ENCODE measurements at regions not wholly inside any gene's neighbourhood (a gene's known extent, or its start where the extent isn't known, plus 50 kb on each side); places are given as distances from the start of the nearest gene placed in this dataset.

DNA sequence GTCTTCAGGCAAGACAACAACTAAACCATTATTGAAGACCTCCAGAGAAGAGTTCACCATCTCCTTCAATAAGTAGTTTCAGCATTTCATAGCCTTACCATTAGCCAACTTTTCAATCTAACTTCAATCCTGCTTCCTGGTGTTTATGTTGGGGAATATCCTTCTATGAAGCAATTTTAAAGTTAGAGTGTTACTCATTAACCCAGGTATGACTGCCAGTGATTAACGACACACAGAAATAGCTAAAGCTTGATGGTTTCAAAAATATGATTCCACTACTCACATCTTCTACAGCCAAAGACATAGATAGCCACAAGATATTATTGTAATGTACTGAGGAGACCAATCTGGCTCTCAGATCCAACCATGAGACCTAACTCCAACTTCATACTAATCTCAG lies 403.2 kb downstream of the EFNB2 start (continued):
- TF ChIP-seq, protein P1, sequence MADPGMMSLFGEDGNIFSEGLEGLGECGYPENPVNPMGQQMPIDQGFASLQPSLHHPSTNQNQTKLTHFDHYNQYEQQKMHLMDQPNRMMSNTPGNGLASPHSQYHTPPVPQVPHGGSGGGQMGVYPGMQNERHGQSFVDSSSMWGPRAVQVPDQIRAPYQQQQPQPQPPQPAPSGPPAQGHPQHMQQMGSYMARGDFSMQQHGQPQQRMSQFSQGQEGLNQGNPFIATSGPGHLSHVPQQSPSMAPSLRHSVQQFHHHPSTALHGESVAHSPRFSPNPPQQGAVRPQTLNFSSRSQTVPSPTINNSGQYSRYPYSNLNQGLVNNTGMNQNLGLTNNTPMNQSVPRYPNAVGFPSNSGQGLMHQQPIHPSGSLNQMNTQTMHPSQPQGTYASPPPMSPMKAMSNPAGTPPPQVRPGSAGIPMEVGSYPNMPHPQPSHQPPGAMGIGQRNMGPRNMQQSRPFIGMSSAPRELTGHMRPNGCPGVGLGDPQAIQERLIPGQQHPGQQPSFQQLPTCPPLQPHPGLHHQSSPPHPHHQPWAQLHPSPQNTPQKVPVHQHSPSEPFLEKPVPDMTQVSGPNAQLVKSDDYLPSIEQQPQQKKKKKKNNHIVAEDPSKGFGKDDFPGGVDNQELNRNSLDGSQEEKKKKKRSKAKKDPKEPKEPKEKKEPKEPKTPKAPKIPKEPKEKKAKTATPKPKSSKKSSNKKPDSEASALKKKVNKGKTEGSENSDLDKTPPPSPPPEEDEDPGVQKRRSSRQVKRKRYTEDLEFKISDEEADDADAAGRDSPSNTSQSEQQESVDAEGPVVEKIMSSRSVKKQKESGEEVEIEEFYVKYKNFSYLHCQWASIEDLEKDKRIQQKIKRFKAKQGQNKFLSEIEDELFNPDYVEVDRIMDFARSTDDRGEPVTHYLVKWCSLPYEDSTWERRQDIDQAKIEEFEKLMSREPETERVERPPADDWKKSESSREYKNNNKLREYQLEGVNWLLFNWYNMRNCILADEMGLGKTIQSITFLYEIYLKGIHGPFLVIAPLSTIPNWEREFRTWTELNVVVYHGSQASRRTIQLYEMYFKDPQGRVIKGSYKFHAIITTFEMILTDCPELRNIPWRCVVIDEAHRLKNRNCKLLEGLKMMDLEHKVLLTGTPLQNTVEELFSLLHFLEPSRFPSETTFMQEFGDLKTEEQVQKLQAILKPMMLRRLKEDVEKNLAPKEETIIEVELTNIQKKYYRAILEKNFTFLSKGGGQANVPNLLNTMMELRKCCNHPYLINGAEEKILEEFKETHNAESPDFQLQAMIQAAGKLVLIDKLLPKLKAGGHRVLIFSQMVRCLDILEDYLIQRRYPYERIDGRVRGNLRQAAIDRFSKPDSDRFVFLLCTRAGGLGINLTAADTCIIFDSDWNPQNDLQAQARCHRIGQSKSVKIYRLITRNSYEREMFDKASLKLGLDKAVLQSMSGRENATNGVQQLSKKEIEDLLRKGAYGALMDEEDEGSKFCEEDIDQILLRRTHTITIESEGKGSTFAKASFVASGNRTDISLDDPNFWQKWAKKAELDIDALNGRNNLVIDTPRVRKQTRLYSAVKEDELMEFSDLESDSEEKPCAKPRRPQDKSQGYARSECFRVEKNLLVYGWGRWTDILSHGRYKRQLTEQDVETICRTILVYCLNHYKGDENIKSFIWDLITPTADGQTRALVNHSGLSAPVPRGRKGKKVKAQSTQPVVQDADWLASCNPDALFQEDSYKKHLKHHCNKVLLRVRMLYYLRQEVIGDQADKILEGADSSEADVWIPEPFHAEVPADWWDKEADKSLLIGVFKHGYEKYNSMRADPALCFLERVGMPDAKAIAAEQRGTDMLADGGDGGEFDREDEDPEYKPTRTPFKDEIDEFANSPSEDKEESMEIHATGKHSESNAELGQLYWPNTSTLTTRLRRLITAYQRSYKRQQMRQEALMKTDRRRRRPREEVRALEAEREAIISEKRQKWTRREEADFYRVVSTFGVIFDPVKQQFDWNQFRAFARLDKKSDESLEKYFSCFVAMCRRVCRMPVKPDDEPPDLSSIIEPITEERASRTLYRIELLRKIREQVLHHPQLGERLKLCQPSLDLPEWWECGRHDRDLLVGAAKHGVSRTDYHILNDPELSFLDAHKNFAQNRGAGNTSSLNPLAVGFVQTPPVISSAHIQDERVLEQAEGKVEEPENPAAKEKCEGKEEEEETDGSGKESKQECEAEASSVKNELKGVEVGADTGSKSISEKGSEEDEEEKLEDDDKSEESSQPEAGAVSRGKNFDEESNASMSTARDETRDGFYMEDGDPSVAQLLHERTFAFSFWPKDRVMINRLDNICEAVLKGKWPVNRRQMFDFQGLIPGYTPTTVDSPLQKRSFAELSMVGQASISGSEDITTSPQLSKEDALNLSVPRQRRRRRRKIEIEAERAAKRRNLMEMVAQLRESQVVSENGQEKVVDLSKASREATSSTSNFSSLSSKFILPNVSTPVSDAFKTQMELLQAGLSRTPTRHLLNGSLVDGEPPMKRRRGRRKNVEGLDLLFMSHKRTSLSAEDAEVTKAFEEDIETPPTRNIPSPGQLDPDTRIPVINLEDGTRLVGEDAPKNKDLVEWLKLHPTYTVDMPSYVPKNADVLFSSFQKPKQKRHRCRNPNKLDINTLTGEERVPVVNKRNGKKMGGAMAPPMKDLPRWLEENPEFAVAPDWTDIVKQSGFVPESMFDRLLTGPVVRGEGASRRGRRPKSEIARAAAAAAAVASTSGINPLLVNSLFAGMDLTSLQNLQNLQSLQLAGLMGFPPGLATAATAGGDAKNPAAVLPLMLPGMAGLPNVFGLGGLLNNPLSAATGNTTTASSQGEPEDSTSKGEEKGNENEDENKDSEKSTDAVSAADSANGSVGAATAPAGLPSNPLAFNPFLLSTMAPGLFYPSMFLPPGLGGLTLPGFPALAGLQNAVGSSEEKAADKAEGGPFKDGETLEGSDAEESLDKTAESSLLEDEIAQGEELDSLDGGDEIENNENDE (IDR thresholded peaks at IDR 0.05; ENCODE audit: insufficient replicate concordance, low read length), result no peak
- TF ChIP-seq TAF7 (optimal IDR thresholded peaks at IDR 0.05; ENCODE audit: borderline replicate concordance, low read depth, low read length), result no peak
- no peak for TF ChIP-seq CTBP2 (IDR thresholded peaks at IDR 0.05; ENCODE audit: borderline replicate concordance, insufficient read depth, insufficient read length, low read length)
- TF ChIP-seq CHD1 (IDR thresholded peaks at IDR 0.05; ENCODE audit: low read depth, low read length), result no peak
- TF ChIP-seq POLR2A (IDR thresholded peaks at IDR 0.05; ENCODE audit: control extremely low read depth in 1 of 2, low read depth in 2 of 2, low read length in 2 of 2), result no peak
